ENCODE measurements at regions not wholly inside any gene's neighbourhood (a gene's known extent, or its start where the extent isn't known, plus 50 kb on each side); places are given as distances from the start of the nearest gene placed in this dataset.
A peak's percentile ranks its signal among the peaks of the same experiment; 100 is the strongest.

GRCh38 chr13:80599765-80600164, 258.8 kb upstream of the SPRY2 start:
- Histone ChIP-seq H2AK5ac (ENCODE audit: low read depth, low read length) (no peak overlapping the region), H3K79me1 (ENCODE audit: low read depth, low read length) (no peaks in the 10 kb centered on the region), H2AFZ (ENCODE audit: low read length) (no peak overlapping the region), H3K4me1 (ENCODE audit: control insufficient read depth in 2 of 2, insufficient read depth in 1 of 2, low read depth in 1 of 2, low read length in 2 of 2) (peaks cover 3 to 27% of the 10 kb centered on the region in 2 donors), H3K36me3 (replicated peaks in 1 of 2; ENCODE audit: control insufficient read depth in 2 of 2, insufficient read depth in 2 of 2, low read length in 2 of 2) (no peaks in the 10 kb centered on the region), H2BK5ac (ENCODE audit: low read length) (no peak overlapping the region), H2BK15ac (ENCODE audit: low read length) (no peak overlapping the region), H3K9ac (ENCODE audit: low read depth, low read length, poor library complexity) (no peak overlapping the region), H3K27ac (replicated peaks; ENCODE audit: low read length) (no peak overlapping the region), H3K18ac (ENCODE audit: low read length) (no peak overlapping the region), H3K9me3 (replicated peaks in 1 of 2; ENCODE audit: control insufficient read depth in 2 of 2, insufficient read depth in 1 of 2, low read depth in 1 of 2, low read length in 2 of 2) (peaks cover 0 to 6% of the 10 kb centered on the region in 2 donors), H4K8ac (ENCODE audit: low read depth, low read length) (no peak overlapping the region), H3K27me3 (ENCODE audit: control insufficient read depth in 3 of 3, insufficient read depth in 3 of 3, low read depth in 1 of 3, low read length in 3 of 3) (no peaks in the 10 kb centered on the region), H4K91ac (ENCODE audit: low read depth, low read length, poor library complexity) (no peak overlapping the region), H2BK12ac (ENCODE audit: low read length) (no peak overlapping the region), H2BK120ac (ENCODE audit: low read depth, low read length) (no peak overlapping the region), H3K14ac (ENCODE audit: low read length) (no peak overlapping the region), H3K23ac (ENCODE audit: low read depth, low read length, poor library complexity) (no peak overlapping the region), H3K4ac (ENCODE audit: low read length) (no peak overlapping the region), H3K4me3 (ENCODE audit: low read length in 2 of 2) (no peak overlapping the region), H3K4me2 (ENCODE audit: insufficient read depth, low read length, poor library complexity, severe bottlenecking) (no peak overlapping the region)
- DNase-seq (ENCODE audit: low spot score), result peak; percentile 30

GRCh38 chr13:80598189-80598588, 257.3 kb upstream of the SPRY2 start:
- Histone ChIP-seq H2BK12ac (ENCODE audit: low read length) (no peak overlapping the region), H3K18ac (ENCODE audit: low read length) (no peak overlapping the region), H3K23ac (ENCODE audit: low read depth, low read length, poor library complexity) (no peak overlapping the region), H3K14ac (ENCODE audit: low read length) (no peak overlapping the region), H3K9ac (ENCODE audit: low read depth, low read length, poor library complexity) (no peak overlapping the region), H3K79me1 (ENCODE audit: low read depth, low read length) (no peaks in the 10 kb centered on the region), H3K4me2 (ENCODE audit: insufficient read depth, low read length, poor library complexity, severe bottlenecking) (no peak overlapping the region), H3K9me3 (replicated peaks in 1 of 2; ENCODE audit: control insufficient read depth in 2 of 2, insufficient read depth in 1 of 2, low read depth in 1 of 2, low read length in 2 of 2) (peaks cover 0 to 6% of the 10 kb centered on the region in 2 donors), H2AK5ac (ENCODE audit: low read depth, low read length) (no peak overlapping the region), H3K4me1 (ENCODE audit: control insufficient read depth in 2 of 2, insufficient read depth in 1 of 2, low read depth in 1 of 2, low read length in 2 of 2) (peaks cover 3 to 25% of the 10 kb centered on the region in 2 donors), H3K27me3 (ENCODE audit: control insufficient read depth in 3 of 3, insufficient read depth in 3 of 3, low read depth in 1 of 3, low read length in 3 of 3) (no peaks in the 10 kb centered on the region), H2AFZ (ENCODE audit: low read length) (no peak overlapping the region), H3K36me3 (replicated peaks in 1 of 2; ENCODE audit: control insufficient read depth in 2 of 2, insufficient read depth in 2 of 2, low read length in 2 of 2) (no peaks in the 10 kb centered on the region), H4K8ac (ENCODE audit: low read depth, low read length) (no peak overlapping the region), H2BK120ac (ENCODE audit: low read depth, low read length) (no peak overlapping the region), H3K27ac (replicated peaks; ENCODE audit: low read length) (no peak overlapping the region), H2BK5ac (ENCODE audit: low read length) (no peak overlapping the region), H3K4me3 (ENCODE audit: low read length in 2 of 2) (no peak overlapping the region), H2BK15ac (ENCODE audit: low read length) (no peak overlapping the region), H4K91ac (ENCODE audit: low read depth, low read length, poor library complexity) (no peak overlapping the region), H3K4ac (ENCODE audit: low read length) (no peak overlapping the region)
- no CpG with 5 or more reads among the region's 3 CpGs for WGBS, 2 donors (ENCODE audit: extremely low coverage in 2 of 2, insufficient read length in 2 of 2, insufficient replicate concordance in 1 of 2)
- no peak for DNase-seq (ENCODE audit: low spot score)

- Histone ChIP-seq H3K36me3 (replicated peaks in 1 of 2; ENCODE audit: control insufficient read depth in 2 of 2, insufficient read depth in 2 of 2, low read length in 2 of 2) (no peaks in the 10 kb centered on the region), H2BK15ac (ENCODE audit: low read length) (no peak overlapping the region), H2BK120ac (ENCODE audit: low read depth, low read length) (no peak overlapping the region), H3K27me3 (ENCODE audit: control insufficient read depth in 3 of 3, insufficient read depth in 3 of 3, low read depth in 1 of 3, low read length in 3 of 3) (no peaks in the 10 kb centered on the region), H2BK5ac (ENCODE audit: low read length) (no peak overlapping the region), H3K4me3 (ENCODE audit: low read length in 2 of 2) (no peak overlapping the region), H3K4me2 (ENCODE audit: insufficient read depth, low read length, poor library complexity, severe bottlenecking) (no peak overlapping the region), H3K23ac (ENCODE audit: low read depth, low read length, poor library complexity) (no peak overlapping the region), H3K4ac (ENCODE audit: low read length) (no peak overlapping the region), H2AK5ac (ENCODE audit: low read depth, low read length) (no peak overlapping the region), H3K9me3 (replicated peaks in 1 of 2; ENCODE audit: control insufficient read depth in 2 of 2, insufficient read depth in 1 of 2, low read depth in 1 of 2, low read length in 2 of 2) (peaks cover 0 to 2% of the 10 kb centered on the region in 2 donors), H2BK12ac (ENCODE audit: low read length) (no peak overlapping the region), H3K4me1 (ENCODE audit: control insufficient read depth in 2 of 2, insufficient read depth in 1 of 2, low read depth in 1 of 2, low read length in 2 of 2) (no peaks in the 10 kb centered on the region), H2AFZ (ENCODE audit: low read length) (no peak overlapping the region), H3K14ac (ENCODE audit: low read length) (no peak overlapping the region), H3K27ac (replicated peaks; ENCODE audit: low read length) (no peak overlapping the region), H3K79me1 (ENCODE audit: low read depth, low read length) (no peaks in the 10 kb centered on the region), H3K9ac (ENCODE audit: low read depth, low read length, poor library complexity) (no peak overlapping the region), H4K91ac (ENCODE audit: low read depth, low read length, poor library complexity) (no peak overlapping the region), H4K8ac (ENCODE audit: low read depth, low read length) (no peak overlapping the region), H3K18ac (ENCODE audit: low read length) (no peak overlapping the region)
- WGBS, 2 donors (ENCODE audit: extremely low coverage in 2 of 2, insufficient read length in 2 of 2, insufficient replicate concordance in 1 of 2), result no CpG with 5 or more reads among the region's 4 CpGs
- DNase-seq (ENCODE audit: low spot score), result no peak
These were observed 251.2 kb upstream of the SPRY2 start for GRCh38 chr13:80591976-80592740.

- Histone ChIP-seq H2BK12ac (ENCODE audit: low read length) (no peak overlapping the region), H2BK120ac (ENCODE audit: low read depth, low read length) (no peak overlapping the region), H3K23ac (ENCODE audit: low read depth, low read length, poor library complexity) (no peak overlapping the region), H3K27me3 (ENCODE audit: control insufficient read depth in 3 of 3, insufficient read depth in 3 of 3, low read depth in 1 of 3, low read length in 3 of 3) (no peaks in the 10 kb centered on the region), H3K27ac (replicated peaks; ENCODE audit: low read length) (no peak overlapping the region), H3K4me2 (ENCODE audit: insufficient read depth, low read length, poor library complexity, severe bottlenecking) (no peak overlapping the region), H3K18ac (ENCODE audit: low read length) (no peak overlapping the region), H3K9ac (ENCODE audit: low read depth, low read length, poor library complexity) (no peak overlapping the region), H3K4me1 (ENCODE audit: control insufficient read depth in 2 of 2, insufficient read depth in 1 of 2, low read depth in 1 of 2, low read length in 2 of 2) (peaks cover 0 to under 1% of the 10 kb centered on the region in 2 donors), H2AK5ac (ENCODE audit: low read depth, low read length) (no peak overlapping the region), H3K4me3 (ENCODE audit: low read length in 2 of 2) (no peak overlapping the region), H3K36me3 (replicated peaks in 1 of 2; ENCODE audit: control insufficient read depth in 2 of 2, insufficient read depth in 2 of 2, low read length in 2 of 2) (no peaks in the 10 kb centered on the region), H3K4ac (ENCODE audit: low read length) (no peak overlapping the region), H3K9me3 (replicated peaks in 1 of 2; ENCODE audit: control insufficient read depth in 2 of 2, insufficient read depth in 1 of 2, low read depth in 1 of 2, low read length in 2 of 2) (peaks cover 0 to 2% of the 10 kb centered on the region in 2 donors), H3K14ac (ENCODE audit: low read length) (no peak overlapping the region), H2AFZ (ENCODE audit: low read length) (no peak overlapping the region), H2BK5ac (ENCODE audit: low read length) (no peak overlapping the region), H4K91ac (ENCODE audit: low read depth, low read length, poor library complexity) (no peak overlapping the region), H3K79me1 (ENCODE audit: low read depth, low read length) (no peaks in the 10 kb centered on the region), H4K8ac (ENCODE audit: low read depth, low read length) (no peak overlapping the region), H2BK15ac (ENCODE audit: low read length) (no peak overlapping the region)
- DNase-seq (ENCODE audit: low spot score), result no peak
- no CpG with 5 or more reads among the region's 3 CpGs for WGBS, 2 donors (ENCODE audit: extremely low coverage in 2 of 2, insufficient read length in 2 of 2, insufficient replicate concordance in 1 of 2)
These were observed 249.6 kb upstream of the SPRY2 start for GRCh38 chr13:80590551-80590950.

All from neuronal stem cell (in vitro differentiated cells).